NCI-H82 (cell line): ENCODE measurements at regions not wholly inside any gene's neighbourhood (a gene's known extent, or its start where the extent isn't known, plus 50 kb on each side); places are given as distances from the start of the nearest gene placed in this dataset.
"Not testable (repeated sequence)": the region's sequence is repeated elsewhere in the genome, so short reads cannot be mapped to it uniquely, and the experiment has no call there.

ENCODE experiments used
- DNase-seq: peaks from one replicate; lab custom pipeline; 2025; lab: John Stamatoyannopoulos, UW

DNA sequence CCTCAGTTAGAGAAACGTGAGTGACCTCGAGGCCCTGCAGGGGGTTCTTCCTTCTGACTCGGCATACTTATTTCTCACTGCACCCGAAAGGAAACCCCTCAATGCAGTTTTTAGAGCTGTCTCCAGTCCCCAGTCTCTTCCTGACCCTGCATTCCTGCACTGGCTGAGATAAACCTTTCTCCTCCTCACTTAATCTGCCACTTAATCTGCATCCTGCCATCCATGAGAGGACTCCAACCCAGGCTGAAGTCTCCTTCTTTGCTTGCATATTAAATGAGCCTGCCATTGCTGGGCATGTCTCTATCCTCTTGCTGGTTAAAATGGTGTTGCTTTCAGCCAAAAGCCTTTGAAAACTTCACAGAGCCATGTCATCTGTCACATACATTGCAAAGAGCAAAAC, 125.6 kb upstream of the GATA6 start:
- peak; percentile 30 for DNase-seq

- DNase-seq: no peak
Observed at GRCh38 chr18:22044474-22045220, 124.7 kb upstream of the GATA6 start.

DNA sequence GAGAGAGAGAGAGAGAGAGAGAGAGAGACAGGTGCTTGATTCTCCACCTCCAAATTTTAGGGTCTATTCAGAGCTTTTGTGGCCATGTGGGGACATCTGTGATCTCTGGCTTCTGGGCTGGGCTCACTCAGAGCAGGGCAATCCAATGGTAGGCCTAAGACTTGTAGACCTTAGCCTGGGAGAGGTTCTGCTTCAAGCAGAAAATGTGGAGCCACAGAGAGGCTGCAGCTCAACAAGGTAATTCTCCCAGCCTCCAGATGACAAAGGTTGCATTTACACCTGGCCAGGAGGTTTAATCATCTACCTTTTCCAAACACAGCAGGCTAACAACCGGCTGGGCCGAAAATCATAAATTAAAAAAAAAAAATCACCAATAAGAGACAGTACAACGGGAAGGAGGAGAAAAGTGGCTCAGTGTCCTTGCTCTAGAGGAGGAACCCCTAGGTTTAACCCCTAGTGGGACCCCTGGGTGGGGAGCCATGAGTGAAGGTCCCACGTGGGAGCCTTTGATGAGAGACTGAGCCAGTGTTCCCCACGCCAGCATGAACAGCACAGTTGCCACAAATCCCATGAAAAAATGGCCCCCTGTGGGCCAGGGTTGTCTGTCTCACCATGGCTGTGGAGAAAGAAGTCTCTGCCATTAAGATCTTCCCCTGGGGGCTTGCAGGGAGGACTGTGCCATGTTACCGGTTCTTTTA, 124.0 kb upstream of the GATA6 start:
- no peak for DNase-seq

DNA sequence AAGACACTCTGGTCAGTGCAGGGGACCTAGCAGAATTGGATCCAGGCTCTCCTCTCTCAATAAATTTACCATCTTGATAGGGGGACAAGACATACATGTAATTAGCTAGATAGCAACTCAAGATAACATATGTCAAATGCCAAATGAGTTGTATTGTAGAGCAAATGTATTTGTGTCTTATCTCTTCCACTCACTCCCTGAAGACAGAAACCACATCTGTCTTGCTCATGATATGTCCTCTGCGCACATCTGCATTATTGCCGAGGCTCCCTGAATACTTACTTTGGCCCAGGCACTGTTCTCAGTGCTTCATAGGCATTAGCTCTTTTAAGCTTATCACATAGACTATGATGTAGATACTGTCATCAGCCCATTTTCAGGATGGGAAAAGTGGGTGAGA, 122.9 kb upstream of the GATA6 start:
- no peak for DNase-seq

DNA sequence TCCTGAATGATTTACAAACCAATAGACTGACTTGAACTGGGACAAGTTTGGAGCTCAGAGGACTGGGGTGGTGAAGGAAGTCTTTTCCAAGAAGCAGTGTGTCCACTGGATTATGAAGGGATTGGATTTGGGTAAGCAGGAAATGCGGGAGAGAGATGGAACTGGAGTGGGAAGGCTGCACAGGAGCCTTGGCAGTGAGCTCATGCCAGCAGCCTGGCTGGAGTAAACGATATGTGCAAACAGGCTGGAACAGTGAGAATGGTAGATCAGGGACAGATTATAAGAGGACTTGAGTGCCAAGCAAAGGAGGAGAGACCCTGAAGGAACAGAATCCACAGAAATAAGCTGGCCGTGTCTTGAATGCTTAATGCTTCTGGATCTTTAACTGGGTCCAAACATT, 121.9 kb upstream of the GATA6 start:
- no peak for DNase-seq

- DNase-seq: no peak
Observed at GRCh38 chr18:22048221-22048620, 121.2 kb upstream of the GATA6 start.

DNA sequence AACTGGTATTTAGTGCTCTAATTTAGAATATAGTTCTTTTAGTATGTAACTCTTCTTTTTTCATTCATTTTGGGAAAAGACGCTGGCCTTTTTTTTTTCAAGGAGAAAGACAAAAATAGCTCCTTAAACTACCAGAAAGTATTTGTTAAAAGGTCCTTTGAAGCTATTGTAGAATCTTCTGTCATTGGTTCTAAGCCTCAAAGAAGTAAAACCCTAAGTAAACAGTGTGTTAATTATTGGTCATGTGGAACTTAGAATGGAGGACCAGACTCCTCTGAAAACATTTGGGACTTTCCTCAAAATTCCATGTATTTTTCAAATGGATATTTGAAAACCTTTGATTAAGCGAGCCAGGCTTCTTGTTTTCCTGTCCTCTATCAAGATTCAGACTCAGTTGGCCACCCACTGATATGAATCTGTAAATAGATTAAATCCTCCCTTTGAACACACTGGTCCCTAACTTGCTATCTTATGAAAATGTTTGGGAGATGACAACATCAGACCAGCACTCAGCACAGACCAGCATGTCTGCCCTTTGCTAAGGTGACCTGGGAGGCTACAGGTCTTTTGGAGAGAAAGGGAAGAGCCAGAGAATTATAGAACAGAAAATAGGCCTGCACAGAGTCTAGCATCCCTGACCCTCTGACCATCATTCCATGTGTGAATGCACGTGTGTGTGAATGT, 120.3 kb upstream of the GATA6 start:
- DNase-seq: no peak

DNA sequence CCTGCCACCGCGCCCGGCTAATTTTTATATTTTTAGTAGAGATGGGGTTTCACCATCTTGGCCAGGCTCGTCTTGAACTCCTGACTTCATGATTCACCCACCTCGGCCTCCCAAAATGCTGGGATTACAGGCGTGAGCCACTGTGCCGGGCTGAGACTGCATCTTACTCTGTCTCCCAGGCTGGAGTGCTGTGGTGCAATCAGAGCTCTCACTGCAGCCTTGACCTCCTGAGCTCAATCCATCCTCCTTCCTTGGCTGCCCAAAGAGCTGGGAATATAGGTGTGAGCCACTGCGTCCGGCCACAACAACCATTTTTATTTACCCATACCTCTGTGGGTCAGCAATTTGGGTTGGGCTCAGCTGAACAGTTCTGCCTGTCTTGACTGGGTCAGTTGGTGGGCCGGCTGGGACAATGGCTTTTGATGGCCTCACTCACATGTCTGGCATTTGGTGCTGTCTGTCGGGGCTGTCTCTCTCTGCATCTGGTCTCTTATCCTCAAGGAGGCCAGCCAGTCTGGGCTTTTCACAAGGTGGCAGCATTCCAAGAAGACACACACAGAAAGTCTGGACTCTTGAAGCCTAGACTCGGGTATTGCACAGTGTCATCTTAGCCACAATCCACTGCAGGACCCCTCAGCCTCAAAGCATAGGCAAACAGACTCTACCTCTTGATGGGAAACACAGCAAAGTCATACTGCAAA, 116.8 kb upstream of the GATA6 start:
- peak; percentile 28 for DNase-seq

- DNase-seq: no peak
Observed at GRCh38 chr18:22055466-22056238, 113.7 kb upstream of the GATA6 start.

GRCh38 chr18:22056950-22057349, 112.4 kb upstream of the GATA6 start:
- no peak for DNase-seq

DNA sequence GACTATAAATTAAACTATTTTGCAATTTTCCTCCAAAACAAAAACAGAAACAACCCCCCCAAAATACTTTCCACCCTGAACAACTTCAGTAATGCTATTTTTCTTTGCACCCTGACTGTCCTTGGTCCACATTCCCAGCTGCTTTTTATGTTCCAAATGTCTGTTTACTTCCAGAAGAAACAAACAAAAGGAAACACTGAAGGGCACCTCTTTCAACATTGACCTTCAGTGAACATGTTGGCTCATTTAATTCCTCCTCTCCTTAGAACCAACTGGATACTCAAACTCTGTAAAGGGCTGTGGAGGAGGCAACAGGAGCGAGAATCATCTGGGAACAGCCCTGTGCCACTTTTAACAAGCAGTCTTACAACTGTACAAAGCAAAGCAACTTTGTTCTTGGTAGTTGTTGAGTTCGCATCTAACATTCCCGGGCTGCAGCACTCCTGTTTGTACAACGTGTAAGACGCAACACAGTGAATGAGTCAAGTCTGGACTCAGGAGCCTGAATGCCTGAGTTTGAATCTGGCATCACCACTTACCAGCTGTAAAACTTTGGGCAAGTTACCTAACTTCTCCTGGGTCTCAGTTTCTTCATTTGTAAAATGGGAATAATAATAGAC, 111.4 kb upstream of the GATA6 start:
- DNase-seq: no peak

DNA sequence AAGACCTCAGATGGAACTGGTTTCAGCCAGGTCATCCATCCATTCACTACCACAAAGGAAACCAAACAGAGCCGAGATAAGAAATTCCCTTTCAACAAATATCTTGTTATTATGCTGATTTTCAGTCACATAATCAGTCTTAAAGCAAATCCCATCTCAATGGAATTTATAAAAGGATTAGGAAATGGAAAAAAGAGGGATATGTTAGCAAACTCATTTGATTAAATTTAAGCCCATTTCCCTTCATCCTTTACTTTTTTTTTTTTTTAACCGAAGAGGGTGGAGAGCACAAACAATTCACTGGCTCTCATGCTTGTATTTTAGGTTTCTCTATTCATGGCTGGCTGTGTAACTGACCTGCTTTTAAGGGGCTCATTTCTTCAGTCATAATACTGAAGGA, 109.0 kb upstream of the GATA6 start:
- peak; percentile 6 for DNase-seq

DNA sequence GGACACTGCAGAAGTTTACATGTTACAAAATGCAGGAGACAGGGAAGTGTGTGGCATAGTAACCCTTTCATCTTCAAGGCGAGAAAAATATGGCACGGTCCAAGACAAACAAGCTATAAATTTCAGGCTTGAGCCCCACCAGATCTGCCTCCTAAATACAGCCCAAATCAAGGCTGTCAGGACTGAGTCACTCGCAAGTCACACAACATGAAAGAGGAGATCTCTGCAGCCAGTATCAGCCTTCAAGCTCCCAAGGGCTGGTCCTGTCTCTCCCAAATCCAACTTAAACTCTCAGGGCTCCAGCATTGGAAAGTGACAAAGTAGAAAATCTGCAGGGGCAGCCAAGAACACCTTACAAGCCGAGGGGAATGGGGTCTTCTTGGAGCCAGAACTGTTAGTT, 106.3 kb upstream of the GATA6 start:
- DNase-seq: no peak

DNA sequence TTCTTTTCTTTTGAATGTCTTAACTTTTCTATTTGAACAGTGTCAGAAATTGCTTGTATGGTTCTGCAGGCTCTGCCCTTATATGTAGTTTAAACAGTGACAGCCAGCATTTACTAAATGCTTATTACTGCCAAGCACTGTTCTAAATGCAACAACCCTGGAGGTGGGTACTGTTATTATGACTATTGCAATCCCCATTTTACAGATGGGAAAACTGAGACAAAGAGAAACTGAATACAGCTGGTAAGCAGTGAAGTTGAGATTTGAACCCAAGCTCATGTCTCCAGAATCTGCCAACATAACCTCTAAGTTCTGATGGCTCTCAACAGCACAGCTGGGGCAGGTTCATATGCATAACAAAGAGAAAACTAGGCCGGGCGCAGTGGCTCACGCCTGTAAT, 105.7 kb upstream of the GATA6 start:
- no peak for DNase-seq

DNA sequence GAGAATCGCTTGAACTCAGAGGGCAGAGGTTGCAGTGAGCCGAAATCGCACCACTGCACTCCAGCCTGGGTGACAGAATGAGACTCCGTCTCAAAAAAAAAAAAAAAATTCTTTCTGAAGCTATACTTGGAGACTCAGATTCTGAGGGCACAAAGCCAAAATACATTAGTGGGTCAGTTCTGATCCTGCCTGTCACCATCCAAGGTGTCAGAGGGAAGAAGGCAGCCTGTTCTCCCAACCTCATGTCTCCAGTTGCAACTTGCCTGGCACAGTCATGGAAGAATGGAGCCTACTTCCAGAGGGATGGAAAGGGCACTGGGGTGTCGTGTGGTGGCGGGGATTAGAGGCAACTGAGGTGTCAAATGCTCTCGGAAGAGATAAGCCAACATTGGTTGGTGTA, 104.8 kb upstream of the GATA6 start:
- no peak for DNase-seq

- DNase-seq: no peak
Observed at GRCh38 chr18:22065311-22065710, 104.1 kb upstream of the GATA6 start.

- DNase-seq: no peak
Observed at GRCh38 chr18:22066083-22066485, 103.3 kb upstream of the GATA6 start.

DNA sequence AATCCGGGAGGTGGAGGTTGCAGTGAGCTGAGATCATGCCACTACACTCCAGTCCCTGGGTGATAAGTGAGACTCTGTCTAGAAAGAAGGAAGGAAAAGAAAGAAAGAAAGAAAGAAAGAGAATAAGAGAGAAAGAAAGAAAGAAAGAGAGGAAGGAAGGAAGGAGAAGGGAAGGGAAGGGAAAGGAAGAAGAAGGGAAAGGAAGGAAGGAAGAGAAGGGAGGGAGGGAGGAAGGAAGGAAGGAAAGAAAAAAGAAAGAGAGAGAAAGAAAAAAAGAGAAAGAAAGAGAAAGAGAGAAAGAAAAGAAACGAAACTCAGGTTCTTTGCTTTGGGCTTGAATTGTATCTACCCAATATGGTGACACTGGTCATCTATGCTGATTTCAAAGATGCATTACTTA, 102.3 kb upstream of the GATA6 start:
- no peak for DNase-seq

GRCh38 chr18:22067682-22068081, 101.7 kb upstream of the GATA6 start:
- DNase-seq: no peak

GRCh38 chr18:22068784-22069183, 100.6 kb upstream of the GATA6 start:
- not testable (repeated sequence) for DNase-seq

GRCh38 chr18:22069916-22070315, 99.5 kb upstream of the GATA6 start:
- no peak for DNase-seq
